OCI-LY1 (cell line): ENCODE measurements at regions not wholly inside any gene's neighbourhood (a gene's known extent, or its start where the extent isn't known, plus 50 kb on each side); places are given as distances from the start of the nearest gene placed in this dataset.

ENCODE experiments used
- H2AFZ ChIP-seq: fragments of 200-600 bp; sonication (generic), shearing (Covaris generic); 2 replicates; pipeline ENCODE4 v1.6.0; 2014; ENCODE audit warnings: antibody characterized with exemption, mild to moderate bottlenecking, low read length
- H3F3A ChIP-seq: fragments of 200-600 bp; sonication (generic), shearing (Covaris generic); 2 replicates; pipeline ENCODE4 v1.6.0; 2014; ENCODE audit warnings: mild to moderate bottlenecking, antibody characterized with exemption, low read length, moderate library complexity; ENCODE audit not compliant: insufficient read depth
- H3K27ac ChIP-seq: fragments of 200-600 bp; sonication (generic); 2 replicates; pipeline ENCODE4 v1.5.1; 2014; ENCODE audit warnings: low read length, mixed run types, mild to moderate bottlenecking, low read depth; ENCODE audit not compliant: poor library complexity, severe bottlenecking
- H3K27me3 ChIP-seq: fragments of 200-600 bp; sonication (generic); 2 replicates; pipeline ENCODE4 v1.6.0; 2014; ENCODE audit warnings: antibody characterized with exemption, mild to moderate bottlenecking, low read length, moderate library complexity; ENCODE audit not compliant: insufficient read depth
- H3K36me3 ChIP-seq: fragments of 200-600 bp; sonication (generic); 2 replicates; pipeline ENCODE4 v1.6.1; 2014; ENCODE audit warnings: mild to moderate bottlenecking, antibody characterized with exemption, low read length, moderate library complexity, mixed read lengths; ENCODE audit not compliant: insufficient read depth
- H3K4me1 ChIP-seq: fragments of 200-600 bp; sonication (generic); 2 replicates; pipeline ENCODE4 v1.5.1; 2014; ENCODE audit warnings: mild to moderate bottlenecking, low read length, moderate library complexity; ENCODE audit not compliant: insufficient read depth, severe bottlenecking
- H3K4me2 ChIP-seq: fragments of 200-600 bp; sonication (generic), shearing (Covaris generic); 2 replicates; pipeline ENCODE4 v1.6.1; 2014; ENCODE audit warnings: low read length
- H3K4me3 ChIP-seq: fragments of 200-600 bp; sonication (generic); 2 replicates; pipeline ENCODE4 v1.5.1; 2014; ENCODE audit warnings: low read length, low read depth, mild to moderate bottlenecking, mixed read lengths; ENCODE audit not compliant: poor library complexity, severe bottlenecking
- H3K79me2 ChIP-seq: fragments of 200-600 bp; shearing (Covaris generic); 2 replicates; pipeline ENCODE4 v1.6.1; 2016; ENCODE audit warnings: mixed run types, low read length, mixed read lengths; ENCODE audit not compliant: insufficient read depth
- H3K9ac ChIP-seq: fragments of 200-600 bp; sonication (generic), shearing (Covaris generic); 2 replicates; pipeline ENCODE4 v1.6.1; 2014; ENCODE audit warnings: mild to moderate bottlenecking, low read length, mixed read lengths
- H3K9me2 ChIP-seq: fragments of 200-600 bp; sonication (generic), shearing (Covaris generic); 2 replicates; pipeline ENCODE4 v1.6.1; 2014; ENCODE audit warnings: low read depth, mild to moderate bottlenecking, low read length, mixed read lengths
- H3K9me3 ChIP-seq: fragments of 200-600 bp; shearing (Covaris generic); 2 replicates; pipeline ENCODE4 v1.6.1; 2014; ENCODE audit warnings: low read length, mixed read lengths
- H4K20me1 ChIP-seq: fragments of 200-600 bp; sonication (generic), shearing (Covaris generic); 2 replicates; pipeline ENCODE4 v1.6.0; 2016; ENCODE audit warnings: mild to moderate bottlenecking, low read length; ENCODE audit not compliant: insufficient read depth
- CTCF ChIP-seq: fragments of 200-600 bp; sonication (generic), shearing (Covaris generic); IDR thresholded peaks from 2 replicates; pipeline ENCODE4 v1.5.1; 2017; ENCODE audit warnings: mild to moderate bottlenecking, antibody characterized with exemption, low read length, moderate library complexity, mixed read lengths
- EZH2 ChIP-seq: fragments of 200-600 bp; sonication (generic), shearing (Covaris generic); IDR thresholded peaks from 2 replicates; pipeline ENCODE4 v1.8.0; 2017; ENCODE audit warnings: borderline replicate concordance, mixed run types, mild to moderate bottlenecking, antibody characterized with exemption, low read length, moderate library complexity, mixed read lengths

- Histone ChIP-seq H3K36me3 (peaks cover 9% of the 10 kb centered on the region; the same call in 1 of the 2 replicates), H2AFZ (no peak overlapping the region), H3K27ac (no peak overlapping the region), H3F3A (no peaks in the 10 kb centered on the region), H3K9ac (no peak overlapping the region), H3K79me2 (no peaks in the 10 kb centered on the region), H3K4me2 (no peak overlapping the region), H3K4me1 (no peaks in the 10 kb centered on the region), H3K4me3 (no peak overlapping the region), H4K20me1 (no peaks in the 10 kb centered on the region), H3K27me3 (no peaks in the 10 kb centered on the region), H3K9me2 (no peaks in the 10 kb centered on the region), H3K9me3 (no peaks in the 10 kb centered on the region)
- TF ChIP-seq CTCF = no peak
- TF ChIP-seq EZH2 = no peak
Measured at GRCh38 chr22:49617866-49618676, 209.6 kb downstream of the BRD1 start.

- H3K36me3 ChIP-seq = peaks cover 9% of the 10 kb centered on the region; the same call in 1 of the 2 replicates
- no peaks in the 10 kb centered on the region for H3K9me3 ChIP-seq
- no peaks in the 10 kb centered on the region for H3K4me1 ChIP-seq
- no peaks in the 10 kb centered on the region for H3K9me2 ChIP-seq
- H4K20me1 ChIP-seq = no peaks in the 10 kb centered on the region
- no peak overlapping the region for H3K9ac ChIP-seq
- H3F3A ChIP-seq = no peaks in the 10 kb centered on the region
- no peak overlapping the region for H3K4me2 ChIP-seq
- H2AFZ ChIP-seq = no peak overlapping the region
- no peaks in the 10 kb centered on the region for H3K27me3 ChIP-seq
- 0 out of 2 replicates have a peak, but pooled peaks cover 3% of the 10 kb centered on the region for H3K79me2 ChIP-seq
- no peak for TF ChIP-seq EZH2
- no peak overlapping the region for H3K4me3 ChIP-seq
- no peak overlapping the region for H3K27ac ChIP-seq
Measured at GRCh38 chr22:49617264-49617663, 210.4 kb downstream of the BRD1 start.

GRCh38 chr22:49616356-49617231, 211.1 kb downstream of the BRD1 start:
- Histone ChIP-seq H3F3A (no peaks in the 10 kb centered on the region), H3K4me1 (no peaks in the 10 kb centered on the region), H2AFZ (no peak overlapping the region), H3K9ac (no peak overlapping the region), H3K36me3 (peaks cover 5% of the 10 kb centered on the region; the same call in 1 of the 2 replicates), H3K27ac (no peak overlapping the region), H3K79me2 (0 out of 2 replicates have a peak, but pooled peaks cover 6% of the 10 kb centered on the region), H3K27me3 (no peaks in the 10 kb centered on the region), H3K9me3 (no peaks in the 10 kb centered on the region), H4K20me1 (no peaks in the 10 kb centered on the region), H3K9me2 (no peaks in the 10 kb centered on the region), H3K4me3 (no peak overlapping the region), H3K4me2 (no peak overlapping the region)
- TF ChIP-seq EZH2 (no peak), CTCF (no peak)
